ENCODE measurements at regions not wholly inside any gene's neighbourhood (a gene's known extent, or its start where the extent isn't known, plus 50 kb on each side); places are given as distances from the start of the nearest gene placed in this dataset.

DNA sequence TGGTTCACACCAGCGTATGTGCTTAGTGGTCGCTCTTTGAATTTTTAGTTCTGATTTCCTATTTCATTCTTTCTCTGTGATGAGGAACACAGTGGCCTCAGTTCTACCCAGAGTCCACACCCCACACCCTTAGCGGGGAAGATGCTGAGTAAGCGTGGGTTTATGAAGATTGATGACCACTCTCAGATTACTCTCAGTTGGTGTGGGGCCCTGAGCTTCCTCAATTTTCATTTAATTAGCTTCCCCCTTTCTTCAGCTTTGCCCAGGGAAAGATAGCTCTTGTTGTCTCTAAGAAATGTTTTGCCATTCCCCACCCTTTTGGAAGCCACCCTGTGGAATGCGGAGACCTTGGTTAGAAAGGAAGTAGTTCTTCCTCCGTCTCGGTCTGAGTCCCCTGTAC is 299.9 kb upstream of the PROX1 start:
- DNase-seq (no peak), ATAC-seq (ENCODE audit: low read depth) (no peak)
- ChIA-PET POLR2A (no interaction called here), CTCF (no interaction called here)
- Histone ChIP-seq H3K4me1 (ENCODE audit: control insufficient read depth in 2 of 2, insufficient read depth in 2 of 2, low read length in 2 of 2) (no peaks in the 10 kb centered on the region), H3K27ac (ENCODE audit: low read length in 2 of 2) (no peak overlapping the region), H3K9me3 (ENCODE audit: control extremely low read depth in 1 of 3, control insufficient read depth in 2 of 3, insufficient read depth in 1 of 3, low read length in 2 of 3) (peaks cover 0 to 5% (median 0%) of the 10 kb centered on the region in 3 donors), H4K20me1 (ENCODE audit: control insufficient read depth, insufficient read depth, low read length, poor library complexity, severe bottlenecking) (no peaks in the 10 kb centered on the region), H3K79me2 (ENCODE audit: control insufficient read depth, insufficient read depth, low read length) (no peaks in the 10 kb centered on the region), H3K36me3 (replicated peaks in 1 of 2; ENCODE audit: control extremely low read depth in 1 of 2, control insufficient read depth in 1 of 2, extremely low read depth in 1 of 2, insufficient read depth in 2 of 2, low read length in 1 of 2) (no peaks in the 10 kb centered on the region), H3K4me2 (replicated peaks; ENCODE audit: low read depth, low read length, poor library complexity, severe bottlenecking) (no peak overlapping the region), H3K4me3 (ENCODE audit: control extremely low read depth in 1 of 5, extremely low read depth in 1 of 5, insufficient read depth in 1 of 5, low read depth in 2 of 5, low read length in 4 of 5) (no peak overlapping the region), H3K27me3 (replicated peaks in 1 of 4; ENCODE audit: control extremely low read depth in 1 of 4, control insufficient read depth in 3 of 4, insufficient read depth in 4 of 4, low read length in 3 of 4) (no peaks in the 10 kb centered on the region), H3K9ac (ENCODE audit: low read length) (no peak overlapping the region), H2AFZ (ENCODE audit: insufficient read depth, low read depth, low read length, poor library complexity, severe bottlenecking) (no peak overlapping the region)
- TF ChIP-seq, protein P1, sequence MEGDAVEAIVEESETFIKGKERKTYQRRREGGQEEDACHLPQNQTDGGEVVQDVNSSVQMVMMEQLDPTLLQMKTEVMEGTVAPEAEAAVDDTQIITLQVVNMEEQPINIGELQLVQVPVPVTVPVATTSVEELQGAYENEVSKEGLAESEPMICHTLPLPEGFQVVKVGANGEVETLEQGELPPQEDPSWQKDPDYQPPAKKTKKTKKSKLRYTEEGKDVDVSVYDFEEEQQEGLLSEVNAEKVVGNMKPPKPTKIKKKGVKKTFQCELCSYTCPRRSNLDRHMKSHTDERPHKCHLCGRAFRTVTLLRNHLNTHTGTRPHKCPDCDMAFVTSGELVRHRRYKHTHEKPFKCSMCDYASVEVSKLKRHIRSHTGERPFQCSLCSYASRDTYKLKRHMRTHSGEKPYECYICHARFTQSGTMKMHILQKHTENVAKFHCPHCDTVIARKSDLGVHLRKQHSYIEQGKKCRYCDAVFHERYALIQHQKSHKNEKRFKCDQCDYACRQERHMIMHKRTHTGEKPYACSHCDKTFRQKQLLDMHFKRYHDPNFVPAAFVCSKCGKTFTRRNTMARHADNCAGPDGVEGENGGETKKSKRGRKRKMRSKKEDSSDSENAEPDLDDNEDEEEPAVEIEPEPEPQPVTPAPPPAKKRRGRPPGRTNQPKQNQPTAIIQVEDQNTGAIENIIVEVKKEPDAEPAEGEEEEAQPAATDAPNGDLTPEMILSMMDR (IDR thresholded peaks at IDR 0.05): no peak
- TF ChIP-seq EZH2 (IDR thresholded peaks at IDR 0.05; ENCODE audit: borderline replicate concordance, insufficient read depth, low read depth, low read length, poor library complexity, severe bottlenecking): no peak
- Mint-ChIP-seq H3K9me3 (ENCODE audit: insufficient read depth) (no peaks in the 10 kb centered on the region), H3K4me1 (no peaks in the 10 kb centered on the region), H3K27ac (no peak overlapping the region), H3K27me3 (no peaks in the 10 kb centered on the region), H3K4me3 (no peak overlapping the region)
- no CpG with 5 or more reads among the region's 7 CpGs for WGBS (ENCODE audit: insufficient coverage)
- intact Hi-C loops (cut with micrococcal nuclease): no loop called here

DNA sequence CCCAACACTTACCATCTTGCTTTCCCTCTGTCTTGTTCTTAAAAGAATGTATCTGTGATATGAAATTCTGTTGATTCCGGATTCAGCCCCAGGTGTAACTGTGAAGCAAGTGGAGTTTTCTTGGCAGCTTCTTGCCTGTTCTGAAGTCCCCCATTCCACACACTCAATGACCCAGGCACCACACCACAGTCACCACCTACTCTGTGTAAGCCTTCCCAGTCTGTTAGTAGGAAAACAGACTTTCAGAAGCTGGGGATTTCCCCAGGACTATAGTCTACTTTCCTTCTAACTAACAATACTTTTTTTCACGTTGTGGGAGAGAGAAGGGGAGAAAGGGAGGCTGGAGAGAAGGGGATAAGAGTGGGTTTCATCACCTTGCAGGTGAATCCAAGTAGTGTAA is 299.1 kb upstream of the PROX1 start:
- no peaks in the 10 kb centered on the region for H3K4me1 Mint-ChIP-seq
- H3K27ac Mint-ChIP-seq: no peak overlapping the region
- Histone ChIP-seq H3K9me3 (ENCODE audit: control extremely low read depth in 1 of 3, control insufficient read depth in 2 of 3, insufficient read depth in 1 of 3, low read length in 2 of 3) (peaks cover 0 to 1% (median 0%) of the 10 kb centered on the region in 3 donors), H3K79me2 (ENCODE audit: control insufficient read depth, insufficient read depth, low read length) (no peaks in the 10 kb centered on the region), H3K4me2 (replicated peaks; ENCODE audit: low read depth, low read length, poor library complexity, severe bottlenecking) (no peak overlapping the region), H3K9ac (ENCODE audit: low read length) (no peak overlapping the region), H3K27me3 (replicated peaks in 1 of 4; ENCODE audit: control extremely low read depth in 1 of 4, control insufficient read depth in 3 of 4, insufficient read depth in 4 of 4, low read length in 3 of 4) (no peaks in the 10 kb centered on the region), H4K20me1 (ENCODE audit: control insufficient read depth, insufficient read depth, low read length, poor library complexity, severe bottlenecking) (no peaks in the 10 kb centered on the region), H3K4me1 (ENCODE audit: control insufficient read depth in 2 of 2, insufficient read depth in 2 of 2, low read length in 2 of 2) (no peaks in the 10 kb centered on the region), H3K4me3 (ENCODE audit: control extremely low read depth in 1 of 5, extremely low read depth in 1 of 5, insufficient read depth in 1 of 5, low read depth in 2 of 5, low read length in 4 of 5) (no peak overlapping the region), H3K27ac (ENCODE audit: low read length in 2 of 2) (no peak overlapping the region), H3K36me3 (replicated peaks in 1 of 2; ENCODE audit: control extremely low read depth in 1 of 2, control insufficient read depth in 1 of 2, extremely low read depth in 1 of 2, insufficient read depth in 2 of 2, low read length in 1 of 2) (no peaks in the 10 kb centered on the region), H2AFZ (ENCODE audit: insufficient read depth, low read depth, low read length, poor library complexity, severe bottlenecking) (no peak overlapping the region)
- H3K9me3 Mint-ChIP-seq (ENCODE audit: insufficient read depth): no peaks in the 10 kb centered on the region
- TF ChIP-seq EZH2 (IDR thresholded peaks at IDR 0.05; ENCODE audit: borderline replicate concordance, insufficient read depth, low read depth, low read length, poor library complexity, severe bottlenecking): no peak
- TF ChIP-seq, protein P1 (IDR thresholded peaks at IDR 0.05): no peak
- no CpG with 5 or more reads among the region's 2 CpGs for WGBS (ENCODE audit: insufficient coverage)
- intact Hi-C loops (cut with micrococcal nuclease): no loop called here
- ChIA-PET POLR2A (no interaction called here), CTCF (no interaction called here)
- DNase-seq (no peak), ATAC-seq (ENCODE audit: low read depth) (no peak)
- H3K4me3 Mint-ChIP-seq: no peak overlapping the region
- no peaks in the 10 kb centered on the region for H3K27me3 Mint-ChIP-seq

Measured in B cell (primary cell).